ENCODE measurements at regions not wholly inside any gene's neighbourhood (a gene's known extent, or its start where the extent isn't known, plus 50 kb on each side); places are given as distances from the start of the nearest gene placed in this dataset.

GRCh38 chr9:23408874-23409273 is 417.2 kb downstream of the ELAVL2 start:
- H3K27me3 Mint-ChIP-seq (ENCODE audit: low read depth in 2 of 2), result no peaks in the 10 kb centered on the region
- Histone ChIP-seq H3K27ac (ENCODE audit: low read length) (no peak overlapping the region), H3K4me1 (ENCODE audit: control insufficient read depth, insufficient read depth, low read length) (no peaks in the 10 kb centered on the region), H3K9me3 (ENCODE audit: control insufficient read depth, insufficient read depth, low read length) (peaks cover 2% of the 10 kb centered on the region), H3K36me3 (ENCODE audit: control insufficient read depth, insufficient read depth, low read length) (no peaks in the 10 kb centered on the region), H3K4me3 (ENCODE audit: low read length) (no peak overlapping the region), H3K27me3 (ENCODE audit: control insufficient read depth, insufficient read depth, low read length) (no peaks in the 10 kb centered on the region)
- no peak overlapping the region for H3K4me3 Mint-ChIP-seq
- ATAC-seq, result no peak
- no peak overlapping the region for H3K27ac Mint-ChIP-seq
- peaks cover 16 to 33% of the 10 kb centered on the region in 2 donors for H3K9me3 Mint-ChIP-seq
- no peak for DNase-seq
- H3K36me3 Mint-ChIP-seq, result no peaks in the 10 kb centered on the region
- intact Hi-C loops (cut with micrococcal nuclease), result no loop called here
- TF ChIP-seq CTCF (IDR thresholded peaks at IDR 0.05), result no peak
- H3K4me1 Mint-ChIP-seq, result no peaks in the 10 kb centered on the region

- no peak overlapping the region for H3K4me3 Mint-ChIP-seq
- H3K36me3 ChIP-seq (ENCODE audit: control insufficient read depth, insufficient read depth, low read length), result no peaks in the 10 kb centered on the region
- H3K4me1 ChIP-seq (ENCODE audit: control insufficient read depth, insufficient read depth, low read length), result no peaks in the 10 kb centered on the region
- H3K36me3 Mint-ChIP-seq, result no peaks in the 10 kb centered on the region
- H3K4me3 ChIP-seq (ENCODE audit: low read length), result no peak overlapping the region
- WGBS (ENCODE audit: insufficient coverage), result 43% methylated on average over 2 of the region's 3 CpGs
- H3K27ac Mint-ChIP-seq, result no peak overlapping the region
- TF ChIP-seq CTCF (IDR thresholded peaks at IDR 0.05), result no peak
- no peaks in the 10 kb centered on the region for H3K27me3 ChIP-seq (ENCODE audit: control insufficient read depth, insufficient read depth, low read length)
- H3K27ac ChIP-seq (ENCODE audit: low read length), result no peak overlapping the region
- ATAC-seq (no peak), DNase-seq (no peak)
- H3K27me3 Mint-ChIP-seq (ENCODE audit: low read depth in 2 of 2), result no peaks in the 10 kb centered on the region
- H3K9me3 Mint-ChIP-seq, result peaks cover 20 to 34% of the 10 kb centered on the region in 2 donors
- no peaks in the 10 kb centered on the region for H3K4me1 Mint-ChIP-seq
- no peaks in the 10 kb centered on the region for H3K9me3 ChIP-seq (ENCODE audit: control insufficient read depth, insufficient read depth, low read length)
- intact Hi-C loops (cut with micrococcal nuclease), result no loop called here
Measured at GRCh38 chr9:23412046-23412445, 414.0 kb downstream of the ELAVL2 start.

GRCh38 chr9:23412458-23412857 is 413.6 kb downstream of the ELAVL2 start:
- no peak for TF ChIP-seq CTCF (IDR thresholded peaks at IDR 0.05)
- Mint-ChIP-seq H3K4me3 (no peak overlapping the region), H3K36me3 (no peaks in the 10 kb centered on the region), H3K27ac (no peak overlapping the region), H3K4me1 (no peaks in the 10 kb centered on the region), H3K27me3 (ENCODE audit: low read depth in 2 of 2) (no peaks in the 10 kb centered on the region), H3K9me3 (peaks cover 17 to 31% of the 10 kb centered on the region in 2 donors)
- no peak overlapping the region for H3K27ac ChIP-seq (ENCODE audit: low read length)
- H3K36me3 ChIP-seq (ENCODE audit: control insufficient read depth, insufficient read depth, low read length), result no peaks in the 10 kb centered on the region
- 81% methylated on average over 3 of the region's 3 CpGs for WGBS (ENCODE audit: insufficient coverage)
- H3K4me1 ChIP-seq (ENCODE audit: control insufficient read depth, insufficient read depth, low read length), result no peaks in the 10 kb centered on the region
- DNase-seq (no peak), ATAC-seq (no peak)
- H3K4me3 ChIP-seq (ENCODE audit: low read length), result no peak overlapping the region
- H3K27me3 ChIP-seq (ENCODE audit: control insufficient read depth, insufficient read depth, low read length), result no peaks in the 10 kb centered on the region
- no peaks in the 10 kb centered on the region for H3K9me3 ChIP-seq (ENCODE audit: control insufficient read depth, insufficient read depth, low read length)
- intact Hi-C loops (cut with micrococcal nuclease), result no loop called here

- no peak for TF ChIP-seq CTCF (IDR thresholded peaks at IDR 0.05)
- Histone ChIP-seq H3K27ac (ENCODE audit: low read length) (no peak overlapping the region), H3K4me1 (ENCODE audit: control insufficient read depth, insufficient read depth, low read length) (no peaks in the 10 kb centered on the region), H3K36me3 (ENCODE audit: control insufficient read depth, insufficient read depth, low read length) (no peaks in the 10 kb centered on the region), H3K4me3 (ENCODE audit: low read length) (no peak overlapping the region), H3K27me3 (ENCODE audit: control insufficient read depth, insufficient read depth, low read length) (no peaks in the 10 kb centered on the region), H3K9me3 (ENCODE audit: control insufficient read depth, insufficient read depth, low read length) (no peaks in the 10 kb centered on the region)
- no peak overlapping the region for H3K27ac Mint-ChIP-seq
- ATAC-seq, result no peak
- intact Hi-C loops (cut with micrococcal nuclease), result no loop called here
- H3K36me3 Mint-ChIP-seq, result no peaks in the 10 kb centered on the region
- H3K4me1 Mint-ChIP-seq, result no peaks in the 10 kb centered on the region
- H3K9me3 Mint-ChIP-seq, result peaks cover 16 to 30% of the 10 kb centered on the region in 2 donors
- 93% methylated on average over 2 of the region's 2 CpGs for WGBS (ENCODE audit: insufficient coverage)
- H3K27me3 Mint-ChIP-seq (ENCODE audit: low read depth in 2 of 2), result no peaks in the 10 kb centered on the region
- DNase-seq, result no peak
- H3K4me3 Mint-ChIP-seq, result no peak overlapping the region
Measured at GRCh38 chr9:23413541-23413940, 412.5 kb downstream of the ELAVL2 start.
